ENCODE measurements at regions not wholly inside any gene's neighbourhood (a gene's known extent, or its start where the extent isn't known, plus 50 kb on each side); places are given as distances from the start of the nearest gene placed in this dataset.

DNA sequence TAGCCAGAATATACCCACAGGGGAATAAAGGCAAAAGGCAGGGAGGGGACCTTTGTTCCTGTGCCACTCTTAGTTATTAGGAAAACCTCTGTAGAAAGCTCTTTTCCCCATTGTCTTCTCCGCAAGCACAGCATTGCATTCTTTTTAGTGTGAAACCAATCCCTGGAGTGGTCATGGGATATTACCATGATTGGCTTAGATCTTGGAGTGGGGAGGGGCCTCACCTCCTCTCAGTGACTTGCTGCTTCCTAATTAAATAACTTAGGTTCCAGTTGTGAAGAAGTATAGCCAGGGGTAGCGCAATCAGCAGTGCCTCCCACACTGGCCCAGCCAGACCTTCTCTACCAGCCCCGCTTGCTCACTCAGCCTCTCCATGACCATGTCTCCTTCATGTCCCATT is 49.9 kb upstream of the AFF3 start:
- DNase-seq, result no peak

Data from midbrain (tissue), 1 donor.